ENCODE measurements at regions not wholly inside any gene's neighbourhood (a gene's known extent, or its start where the extent isn't known, plus 50 kb on each side); places are given as distances from the start of the nearest gene placed in this dataset.

DNA sequence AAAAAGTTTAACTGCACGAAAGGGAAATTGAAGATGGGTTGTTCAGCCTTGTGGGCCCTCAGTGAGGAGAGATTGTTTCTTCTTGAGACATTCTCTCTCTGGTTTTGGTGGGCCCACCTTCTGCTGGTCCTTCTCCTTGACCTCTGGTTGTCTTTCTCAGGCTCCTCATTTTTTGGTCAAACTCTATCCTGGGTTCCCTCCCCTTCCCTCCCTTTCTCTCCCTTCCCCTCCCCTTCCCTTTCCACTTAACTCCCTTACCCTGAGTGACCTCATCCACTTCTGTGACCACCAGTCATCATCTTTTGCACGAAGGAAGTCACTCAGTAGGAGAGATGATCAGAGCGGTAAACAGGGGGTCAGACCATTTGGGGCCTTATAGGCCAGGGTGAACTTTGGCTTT is 71.5 kb upstream of the RALY start:
- no peak for TF ChIP-seq EZH2 (optimal IDR thresholded peaks at IDR 0.05; ENCODE audit: low read depth, low read length)
- TF ChIP-seq, protein P1, sequence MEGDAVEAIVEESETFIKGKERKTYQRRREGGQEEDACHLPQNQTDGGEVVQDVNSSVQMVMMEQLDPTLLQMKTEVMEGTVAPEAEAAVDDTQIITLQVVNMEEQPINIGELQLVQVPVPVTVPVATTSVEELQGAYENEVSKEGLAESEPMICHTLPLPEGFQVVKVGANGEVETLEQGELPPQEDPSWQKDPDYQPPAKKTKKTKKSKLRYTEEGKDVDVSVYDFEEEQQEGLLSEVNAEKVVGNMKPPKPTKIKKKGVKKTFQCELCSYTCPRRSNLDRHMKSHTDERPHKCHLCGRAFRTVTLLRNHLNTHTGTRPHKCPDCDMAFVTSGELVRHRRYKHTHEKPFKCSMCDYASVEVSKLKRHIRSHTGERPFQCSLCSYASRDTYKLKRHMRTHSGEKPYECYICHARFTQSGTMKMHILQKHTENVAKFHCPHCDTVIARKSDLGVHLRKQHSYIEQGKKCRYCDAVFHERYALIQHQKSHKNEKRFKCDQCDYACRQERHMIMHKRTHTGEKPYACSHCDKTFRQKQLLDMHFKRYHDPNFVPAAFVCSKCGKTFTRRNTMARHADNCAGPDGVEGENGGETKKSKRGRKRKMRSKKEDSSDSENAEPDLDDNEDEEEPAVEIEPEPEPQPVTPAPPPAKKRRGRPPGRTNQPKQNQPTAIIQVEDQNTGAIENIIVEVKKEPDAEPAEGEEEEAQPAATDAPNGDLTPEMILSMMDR (IDR thresholded peaks at IDR 0.05; ENCODE audit: low read length): no peak
- no peak for TF ChIP-seq EZH2phosphoT487 (IDR thresholded peaks at IDR 0.05; ENCODE audit: low read length)

Data from MM.1S (cell line).